GM23338 (cell line): ENCODE measurements at regions not wholly inside any gene's neighbourhood (a gene's known extent, or its start where the extent isn't known, plus 50 kb on each side); places are given as distances from the start of the nearest gene placed in this dataset.

Experiments used
- CREB1 ChIP-seq: fragments of 250-450 bp; sonication (Bioruptor Pico); IDR thresholded peaks from 2 replicates; pipeline ENCODE4 v1.5.0; 2020; ENCODE audit warnings: low read depth, mild to moderate bottlenecking, moderate library complexity
- CTCF ChIP-seq, 2 experiments: fragments of 200-600 bp in 1 of 2; sonication (generic) in 1 of 2; conservative IDR thresholded peaks; 2 replicates each; pipeline versions ENCODE4 v1.5.1 to v1.6.1; 2016 to 2017; ENCODE audit warnings: antibody characterized with exemption in 2 of 2, low read depth in 2 of 2, mild to moderate bottlenecking in 2 of 2, moderate library complexity in 1 of 2
- EZH2 ChIP-seq: fragments of 200-600 bp; sonication (generic); IDR thresholded peaks from one replicate; pipeline ENCODE4 v1.8.0; 2017; ENCODE audit warnings: antibody characterized with exemption, mild to moderate bottlenecking, low read depth; ENCODE audit not compliant: unreplicated experiment
- EZH2phosphoT487 ChIP-seq: fragments of 200-600 bp; sonication (generic); IDR thresholded peaks from one replicate; pipeline ENCODE4 v1.8.1; 2018; ENCODE audit warnings: antibody characterized with exemption; ENCODE audit not compliant: unreplicated experiment
- JUNB ChIP-seq: IDR thresholded peaks from one replicate; pipeline ENCODE4 v1.6.1; 2016; ENCODE audit warnings: antibody characterized with exemption; ENCODE audit not compliant: unreplicated experiment
- NANOG ChIP-seq: IDR thresholded peaks from 2 replicates; pipeline ENCODE4 v1.6.1; 2016; ENCODE audit warnings: antibody characterized with exemption, borderline replicate concordance
- POLR2AphosphoS5 ChIP-seq: IDR thresholded peaks from 2 replicates; pipeline ENCODE4 v1.6.1; 2016; ENCODE audit warnings: antibody characterized with exemption, low read depth
- TF ChIP-seq, protein P1 (sequence below): IDR thresholded peaks from one replicate; pipeline ENCODE4 v1.6.1; 2018; ENCODE audit warnings: antibody characterized with exemption; ENCODE audit not compliant: unreplicated experiment

DNA sequence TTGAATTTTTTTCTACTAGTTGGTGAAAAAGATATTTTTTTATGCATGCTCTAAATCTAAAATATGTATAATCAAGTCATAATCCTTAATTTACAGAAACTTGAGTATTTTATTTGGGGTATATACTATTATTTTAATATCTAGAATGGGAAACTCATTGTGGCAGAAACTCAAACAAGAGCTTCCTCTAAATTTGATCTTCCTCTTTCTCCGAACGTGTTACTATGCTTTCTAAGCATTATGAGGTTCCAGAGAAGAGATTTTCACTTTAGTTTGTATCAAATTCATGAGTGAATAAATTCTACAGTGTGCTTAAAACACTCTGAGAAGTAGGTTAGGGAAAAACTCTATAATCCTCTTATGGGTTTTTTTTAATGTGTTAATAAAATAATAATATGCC, 173.1 kb downstream of the POTEB3 start:
- TF ChIP-seq POLR2AphosphoS5 (no peak), CTCF (conservative IDR thresholded peaks at IDR 0.05; ENCODE audit: low read depth in 2 of 2) (no peak), EZH2phosphoT487 (no peak), NANOG (no peak), CREB1 (CRISPR knock-in tag) (no peak), EZH2 (no peak), JUNB (no peak)
- TF ChIP-seq, protein P1, sequence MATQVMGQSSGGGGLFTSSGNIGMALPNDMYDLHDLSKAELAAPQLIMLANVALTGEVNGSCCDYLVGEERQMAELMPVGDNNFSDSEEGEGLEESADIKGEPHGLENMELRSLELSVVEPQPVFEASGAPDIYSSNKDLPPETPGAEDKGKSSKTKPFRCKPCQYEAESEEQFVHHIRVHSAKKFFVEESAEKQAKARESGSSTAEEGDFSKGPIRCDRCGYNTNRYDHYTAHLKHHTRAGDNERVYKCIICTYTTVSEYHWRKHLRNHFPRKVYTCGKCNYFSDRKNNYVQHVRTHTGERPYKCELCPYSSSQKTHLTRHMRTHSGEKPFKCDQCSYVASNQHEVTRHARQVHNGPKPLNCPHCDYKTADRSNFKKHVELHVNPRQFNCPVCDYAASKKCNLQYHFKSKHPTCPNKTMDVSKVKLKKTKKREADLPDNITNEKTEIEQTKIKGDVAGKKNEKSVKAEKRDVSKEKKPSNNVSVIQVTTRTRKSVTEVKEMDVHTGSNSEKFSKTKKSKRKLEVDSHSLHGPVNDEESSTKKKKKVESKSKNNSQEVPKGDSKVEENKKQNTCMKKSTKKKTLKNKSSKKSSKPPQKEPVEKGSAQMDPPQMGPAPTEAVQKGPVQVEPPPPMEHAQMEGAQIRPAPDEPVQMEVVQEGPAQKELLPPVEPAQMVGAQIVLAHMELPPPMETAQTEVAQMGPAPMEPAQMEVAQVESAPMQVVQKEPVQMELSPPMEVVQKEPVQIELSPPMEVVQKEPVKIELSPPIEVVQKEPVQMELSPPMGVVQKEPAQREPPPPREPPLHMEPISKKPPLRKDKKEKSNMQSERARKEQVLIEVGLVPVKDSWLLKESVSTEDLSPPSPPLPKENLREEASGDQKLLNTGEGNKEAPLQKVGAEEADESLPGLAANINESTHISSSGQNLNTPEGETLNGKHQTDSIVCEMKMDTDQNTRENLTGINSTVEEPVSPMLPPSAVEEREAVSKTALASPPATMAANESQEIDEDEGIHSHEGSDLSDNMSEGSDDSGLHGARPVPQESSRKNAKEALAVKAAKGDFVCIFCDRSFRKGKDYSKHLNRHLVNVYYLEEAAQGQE = no peak
